ENCODE measurements at regions not wholly inside any gene's neighbourhood (a gene's known extent, or its start where the extent isn't known, plus 50 kb on each side); places are given as distances from the start of the nearest gene placed in this dataset.

- DNase-seq = no peak
Observed at GRCh38 chr14:55944757-55945156, 173.5 kb upstream of the PELI2 start.

- no peak for DNase-seq
Observed at GRCh38 chr14:55946231-55946630, 172.0 kb upstream of the PELI2 start.

- no peak for DNase-seq
Observed at GRCh38 chr14:55948399-55948798, 169.8 kb upstream of the PELI2 start.

GRCh38 chr14:55949708-55950107, 168.5 kb upstream of the PELI2 start:
- DNase-seq = no peak

- peak; percentile 13 for DNase-seq
Observed at GRCh38 chr14:55950135-55950534, 168.1 kb upstream of the PELI2 start.

GRCh38 chr14:55951341-55952206, 166.6 kb upstream of the PELI2 start:
- no peak for DNase-seq

- no peak for DNase-seq
Observed at GRCh38 chr14:55954108-55954507, 164.1 kb upstream of the PELI2 start.

GRCh38 chr14:55955175-55955574, 163.0 kb upstream of the PELI2 start:
- DNase-seq = no peak

GRCh38 chr14:55957950-55958349, 160.3 kb upstream of the PELI2 start:
- DNase-seq = no peak

GRCh38 chr14:55963295-55963694, 154.9 kb upstream of the PELI2 start:
- DNase-seq = no peak

GRCh38 chr14:55964091-55964490, 154.1 kb upstream of the PELI2 start:
- DNase-seq = peak; percentile 45

GRCh38 chr14:55964821-55965220, 153.4 kb upstream of the PELI2 start:
- peak; percentile 93 for DNase-seq

GRCh38 chr14:55965851-55966250, 152.4 kb upstream of the PELI2 start:
- DNase-seq = no peak

- DNase-seq = peak; percentile 28
Observed at GRCh38 chr14:55968741-55969140, 149.5 kb upstream of the PELI2 start.

- no peak for DNase-seq
Observed at GRCh38 chr14:55973285-55973800, 144.9 kb upstream of the PELI2 start.

- no peak for DNase-seq
Observed at GRCh38 chr14:55973911-55974630, 144.1 kb upstream of the PELI2 start.

GRCh38 chr14:55975281-55975910, 142.8 kb upstream of the PELI2 start:
- no peak for DNase-seq

GRCh38 chr14:55976219-55976618, 142.0 kb upstream of the PELI2 start:
- no peak for DNase-seq

GRCh38 chr14:55976655-55977054, 141.6 kb upstream of the PELI2 start:
- no peak for DNase-seq

- no peak for DNase-seq
Observed at GRCh38 chr14:55977392-55978150, 140.6 kb upstream of the PELI2 start.

- peak; percentile 28 for DNase-seq
Observed at GRCh38 chr14:55979096-55979495, 139.1 kb upstream of the PELI2 start.

- no peak for DNase-seq
Observed at GRCh38 chr14:55979781-55980180, 138.4 kb upstream of the PELI2 start.

GRCh38 chr14:55980970-55981369, 137.2 kb upstream of the PELI2 start:
- no peak for DNase-seq

All from NCI-H2171 treated with DMSO at 0.1 percent for 48 hours (cell line).